ENCODE measurements at regions not wholly inside any gene's neighbourhood (a gene's known extent, or its start where the extent isn't known, plus 50 kb on each side); places are given as distances from the start of the nearest gene placed in this dataset.
"Not testable (repeated sequence)": the region's sequence is repeated elsewhere in the genome, so short reads cannot be mapped to it uniquely, and the experiment has no call there.

DNA sequence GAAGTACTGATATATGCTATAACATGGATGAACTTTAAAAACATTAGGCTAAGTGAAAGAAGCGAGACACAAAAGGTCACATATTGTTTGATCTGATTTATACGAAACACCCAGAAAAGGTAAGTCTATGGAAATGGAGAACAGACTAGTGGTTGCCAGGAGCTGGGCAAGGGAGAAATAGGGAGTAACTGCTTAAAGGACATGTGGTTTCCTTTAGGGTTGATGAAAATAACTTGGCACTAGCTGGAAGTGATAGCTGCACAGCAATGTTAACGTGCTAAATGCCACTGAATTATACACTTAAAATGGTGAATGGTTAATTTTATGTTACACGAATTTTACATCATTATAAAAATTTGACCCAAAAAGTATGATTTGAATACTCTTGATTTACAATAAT is 147.7 kb downstream of the SPATA31A1 start:
- H3K9me3 ChIP-seq (ENCODE audit: control insufficient read depth, insufficient read depth, low read depth, low read length); H3K27ac ChIP-seq (ENCODE audit: low read length); BruUV-seq (replicated peaks); H3K36me3 ChIP-seq (ENCODE audit: control insufficient read depth, insufficient read depth, low read length); H3K4me1 ChIP-seq (ENCODE audit: control insufficient read depth, insufficient read depth, low read length); ATAC-seq; POLR2A ChIA-PET; intact Hi-C loops (cut with micrococcal nuclease; ENCODE audit: unreplicated experiment); in situ Hi-C loops (cut with HindIII; ENCODE audit: low pct_unique_long_range_greater_than_20kb, low sequenced_read_pairs); H3K27me3 ChIP-seq (ENCODE audit: control insufficient read depth, insufficient read depth, low read length); DNase-seq (ENCODE audit: low read depth, low spot score); CTCF ChIA-PET; H3K4me3 ChIP-seq (ENCODE audit: low read depth in 2 of 2, low read length in 2 of 2): not testable (repeated sequence)

DNA sequence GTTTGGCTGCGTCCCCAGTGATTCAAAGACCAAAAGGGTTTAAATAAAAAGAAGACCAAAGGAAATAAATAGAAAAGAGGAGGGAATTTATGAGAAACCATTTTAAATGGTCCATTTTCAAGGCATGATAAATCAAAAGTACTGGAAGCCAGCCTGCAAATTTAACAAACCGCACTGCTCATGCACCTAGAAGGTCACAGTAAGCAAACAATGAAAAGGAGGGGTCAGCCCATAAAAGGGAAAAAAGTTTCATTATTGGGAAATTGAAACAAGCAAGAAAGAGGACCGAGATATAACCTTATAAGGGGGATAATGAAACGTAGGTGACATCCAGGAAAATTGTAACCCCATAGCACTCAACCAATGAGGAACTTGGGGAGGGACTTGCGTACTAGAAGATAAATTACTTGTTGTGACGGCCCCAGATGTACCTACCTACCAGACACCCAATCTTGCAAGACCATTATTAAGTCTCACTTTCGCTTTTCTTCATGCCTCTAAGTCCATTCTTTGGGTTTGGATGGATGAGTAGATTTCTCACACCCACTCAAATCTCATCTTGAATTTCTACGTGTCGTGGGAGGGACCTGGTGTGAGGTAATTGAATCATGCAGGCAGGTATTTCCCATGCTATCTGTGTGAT is 172.0 kb downstream of the SPATA31A1 start:
- H3K9me3 ChIP-seq (ENCODE audit: control insufficient read depth, insufficient read depth, low read depth, low read length); BruUV-seq (replicated peaks); intact Hi-C loops (cut with micrococcal nuclease; ENCODE audit: unreplicated experiment); H3K36me3 ChIP-seq (ENCODE audit: control insufficient read depth, insufficient read depth, low read length); POLR2A ChIA-PET; H3K4me3 ChIP-seq (ENCODE audit: low read depth in 2 of 2, low read length in 2 of 2); H3K4me1 ChIP-seq (ENCODE audit: control insufficient read depth, insufficient read depth, low read length); CTCF ChIA-PET; in situ Hi-C loops (cut with HindIII; ENCODE audit: low pct_unique_long_range_greater_than_20kb, low sequenced_read_pairs); H3K27ac ChIP-seq (ENCODE audit: low read length); H3K27me3 ChIP-seq (ENCODE audit: control insufficient read depth, insufficient read depth, low read length); ATAC-seq; DNase-seq (ENCODE audit: low read depth, low spot score): not testable (repeated sequence)

DNA sequence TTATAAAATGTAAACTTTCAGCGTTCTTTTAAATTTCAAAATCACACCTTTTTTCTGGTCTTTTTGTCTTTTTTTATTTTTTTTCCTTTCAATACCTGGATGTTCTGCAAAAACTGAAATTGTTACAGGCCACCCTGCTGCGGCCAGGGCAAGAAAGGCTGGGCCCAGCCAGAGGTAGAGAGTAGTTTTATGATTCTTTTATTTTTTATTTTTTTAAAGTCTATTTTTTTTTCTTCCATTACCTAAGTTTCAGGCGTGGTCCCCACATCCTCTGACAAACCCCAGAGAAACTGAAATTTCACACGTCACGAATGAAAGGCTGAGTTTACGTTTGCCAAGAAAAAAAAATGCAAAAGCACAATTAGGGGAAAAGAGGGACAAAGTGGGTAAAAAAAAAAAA is 177.1 kb downstream of the SPATA31A1 start:
- BruUV-seq (replicated peaks); H3K4me3 ChIP-seq (ENCODE audit: low read depth in 2 of 2, low read length in 2 of 2); H3K36me3 ChIP-seq (ENCODE audit: control insufficient read depth, insufficient read depth, low read length); H3K27me3 ChIP-seq (ENCODE audit: control insufficient read depth, insufficient read depth, low read length); H3K4me1 ChIP-seq (ENCODE audit: control insufficient read depth, insufficient read depth, low read length); CTCF ChIA-PET; H3K27ac ChIP-seq (ENCODE audit: low read length); POLR2A ChIA-PET; intact Hi-C loops (cut with micrococcal nuclease; ENCODE audit: unreplicated experiment); DNase-seq (ENCODE audit: low read depth, low spot score); H3K9me3 ChIP-seq (ENCODE audit: control insufficient read depth, insufficient read depth, low read depth, low read length); in situ Hi-C loops (cut with HindIII; ENCODE audit: low pct_unique_long_range_greater_than_20kb, low sequenced_read_pairs); ATAC-seq: not testable (repeated sequence)

DNA sequence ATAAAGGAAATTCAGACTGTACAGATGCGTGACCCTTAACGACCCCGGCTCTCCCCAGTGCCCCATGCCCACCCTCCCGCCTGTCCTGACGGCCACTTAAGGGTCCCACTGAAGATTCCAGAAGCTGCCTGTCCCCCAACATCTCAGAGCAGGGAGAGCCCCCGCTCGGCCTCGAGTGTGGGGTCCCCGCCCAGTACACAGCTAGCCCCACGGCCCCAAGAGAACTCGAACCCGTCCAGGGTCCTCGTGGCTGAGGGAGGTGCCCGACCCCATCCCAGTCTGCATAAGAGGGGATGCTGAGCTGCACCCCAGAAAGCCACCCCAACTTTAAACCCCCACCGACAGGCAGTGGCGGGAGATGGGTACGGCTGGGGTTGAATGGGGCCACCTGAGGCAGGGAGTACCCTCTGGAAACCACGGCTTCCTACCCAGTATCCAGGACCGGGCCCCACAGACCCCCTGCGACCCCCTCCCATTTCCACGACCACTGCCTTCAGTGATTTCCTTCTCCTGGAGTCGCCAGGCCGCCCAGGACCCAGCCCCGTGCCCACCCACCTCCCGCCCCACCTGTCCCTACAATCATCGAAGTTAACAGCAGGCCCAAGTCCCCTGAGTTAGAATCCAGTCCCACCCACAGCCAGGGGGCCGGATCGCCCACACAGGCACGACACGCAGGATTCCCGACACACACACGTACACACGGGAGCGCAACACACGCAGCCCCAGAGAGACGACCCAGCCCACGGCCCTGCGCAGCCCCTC is 177.7 kb downstream of the SPATA31A1 start:
- H3K36me3 ChIP-seq (ENCODE audit: control insufficient read depth, insufficient read depth, low read length); ATAC-seq; H3K4me3 ChIP-seq (ENCODE audit: low read depth in 2 of 2, low read length in 2 of 2); H3K4me1 ChIP-seq (ENCODE audit: control insufficient read depth, insufficient read depth, low read length); CTCF ChIA-PET; POLR2A ChIA-PET; BruUV-seq (replicated peaks); H3K27me3 ChIP-seq (ENCODE audit: control insufficient read depth, insufficient read depth, low read length); H3K27ac ChIP-seq (ENCODE audit: low read length); in situ Hi-C loops (cut with HindIII; ENCODE audit: low pct_unique_long_range_greater_than_20kb, low sequenced_read_pairs); DNase-seq (ENCODE audit: low read depth, low spot score); H3K9me3 ChIP-seq (ENCODE audit: control insufficient read depth, insufficient read depth, low read depth, low read length); intact Hi-C loops (cut with micrococcal nuclease; ENCODE audit: unreplicated experiment): not testable (repeated sequence)

DNA sequence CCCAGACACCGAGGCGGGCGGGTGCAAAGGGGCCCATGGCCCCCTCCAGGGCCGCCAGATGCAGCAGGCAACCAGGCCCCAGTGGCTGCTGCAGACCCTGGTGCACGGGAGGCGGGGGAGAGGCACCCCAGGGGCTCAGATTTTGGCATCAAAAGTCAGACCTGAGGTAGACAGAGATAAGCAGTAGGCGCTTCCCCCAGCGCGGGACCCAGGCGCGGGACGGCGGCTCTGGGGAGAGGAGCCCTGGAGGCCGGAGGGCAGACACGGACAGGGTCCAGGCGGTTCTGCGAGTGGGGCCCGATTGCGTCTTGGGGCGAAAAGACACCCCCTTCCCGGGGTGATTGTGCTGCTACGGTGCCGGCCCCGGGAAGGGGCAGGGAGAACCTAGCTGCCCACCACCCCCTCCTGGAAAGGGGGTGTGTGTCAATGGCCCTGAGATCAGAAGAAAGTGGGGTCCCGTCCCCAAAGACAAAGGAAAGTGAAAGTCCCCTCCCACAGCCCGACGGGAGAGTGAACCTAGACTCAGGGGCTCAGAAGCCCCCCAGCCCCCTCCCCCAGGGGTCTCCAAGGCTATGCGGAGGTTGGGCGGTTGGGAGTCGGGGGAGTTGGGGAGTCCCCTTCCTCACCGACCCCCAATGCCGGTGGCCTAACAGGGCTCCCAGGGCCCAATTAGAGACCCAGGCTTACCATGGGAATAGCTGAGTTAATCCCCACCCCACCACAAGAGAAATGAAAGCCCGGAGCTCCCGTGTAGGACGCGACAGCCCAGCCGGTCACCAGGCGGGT is 178.5 kb downstream of the SPATA31A1 start:
- ATAC-seq; H3K4me3 ChIP-seq (ENCODE audit: low read depth in 2 of 2, low read length in 2 of 2); intact Hi-C loops (cut with micrococcal nuclease; ENCODE audit: unreplicated experiment); DNase-seq (ENCODE audit: low read depth, low spot score); in situ Hi-C loops (cut with HindIII; ENCODE audit: low pct_unique_long_range_greater_than_20kb, low sequenced_read_pairs); H3K4me1 ChIP-seq (ENCODE audit: control insufficient read depth, insufficient read depth, low read length); H3K9me3 ChIP-seq (ENCODE audit: control insufficient read depth, insufficient read depth, low read depth, low read length); H3K27ac ChIP-seq (ENCODE audit: low read length); BruUV-seq (replicated peaks); CTCF ChIA-PET; H3K27me3 ChIP-seq (ENCODE audit: control insufficient read depth, insufficient read depth, low read length); H3K36me3 ChIP-seq (ENCODE audit: control insufficient read depth, insufficient read depth, low read length); POLR2A ChIA-PET: not testable (repeated sequence)

DNA sequence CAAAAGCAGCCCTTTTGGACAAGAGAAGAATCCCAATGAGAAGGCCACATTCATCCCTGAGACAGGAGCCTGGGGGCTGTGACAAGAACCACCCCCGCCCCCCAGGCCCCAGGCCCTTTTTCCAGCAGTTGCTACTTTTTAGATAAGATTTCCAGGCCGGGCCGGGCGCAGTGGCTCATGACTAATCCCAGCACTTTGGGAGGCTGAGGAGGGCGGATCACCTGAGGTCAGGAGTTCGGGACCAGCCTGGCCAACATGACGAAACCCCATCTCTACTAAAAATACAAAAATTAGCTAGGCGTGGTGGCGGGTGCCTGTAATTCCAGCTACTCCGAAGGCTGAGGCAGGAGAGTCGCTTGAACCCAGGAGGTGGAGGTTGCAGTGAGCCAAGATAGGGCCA is 179.4 kb downstream of the SPATA31A1 start:
- BruUV-seq (replicated peaks); DNase-seq (ENCODE audit: low read depth, low spot score); H3K9me3 ChIP-seq (ENCODE audit: control insufficient read depth, insufficient read depth, low read depth, low read length); H3K36me3 ChIP-seq (ENCODE audit: control insufficient read depth, insufficient read depth, low read length); CTCF ChIA-PET; in situ Hi-C loops (cut with HindIII; ENCODE audit: low pct_unique_long_range_greater_than_20kb, low sequenced_read_pairs); H3K27me3 ChIP-seq (ENCODE audit: control insufficient read depth, insufficient read depth, low read length); H3K4me1 ChIP-seq (ENCODE audit: control insufficient read depth, insufficient read depth, low read length); H3K27ac ChIP-seq (ENCODE audit: low read length); H3K4me3 ChIP-seq (ENCODE audit: low read depth in 2 of 2, low read length in 2 of 2); intact Hi-C loops (cut with micrococcal nuclease; ENCODE audit: unreplicated experiment); POLR2A ChIA-PET; ATAC-seq: not testable (repeated sequence)

DNA sequence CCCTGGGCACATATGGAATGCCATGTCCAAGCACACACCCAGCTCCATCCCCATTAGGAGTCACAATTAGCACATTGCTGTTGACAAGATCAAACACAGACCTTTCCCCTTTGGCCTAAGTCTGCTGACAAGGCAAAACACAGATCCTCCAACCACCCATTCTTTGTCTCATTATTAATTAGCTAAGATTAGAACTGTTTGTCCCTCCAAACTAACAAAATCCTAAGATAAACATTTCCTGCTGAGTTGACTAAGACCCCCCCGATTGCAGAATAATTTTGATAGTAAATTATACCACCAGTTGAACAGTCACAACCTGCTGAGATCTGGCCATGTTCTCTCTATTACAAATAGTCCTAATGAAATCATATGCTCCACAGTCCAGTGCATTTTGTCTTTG is 186.7 kb downstream of the SPATA31A1 start:
- H3K4me3 ChIP-seq (ENCODE audit: low read depth in 2 of 2, low read length in 2 of 2); intact Hi-C loops (cut with micrococcal nuclease; ENCODE audit: unreplicated experiment); BruUV-seq (replicated peaks); POLR2A ChIA-PET; H3K27ac ChIP-seq (ENCODE audit: low read length); in situ Hi-C loops (cut with HindIII; ENCODE audit: low pct_unique_long_range_greater_than_20kb, low sequenced_read_pairs); H3K27me3 ChIP-seq (ENCODE audit: control insufficient read depth, insufficient read depth, low read length); H3K36me3 ChIP-seq (ENCODE audit: control insufficient read depth, insufficient read depth, low read length); H3K4me1 ChIP-seq (ENCODE audit: control insufficient read depth, insufficient read depth, low read length); ATAC-seq; H3K9me3 ChIP-seq (ENCODE audit: control insufficient read depth, insufficient read depth, low read depth, low read length); DNase-seq (ENCODE audit: low read depth, low spot score); CTCF ChIA-PET: not testable (repeated sequence)
